Naive thymus-derived CD8-positive, alpha-beta T cell (primary cell): ENCODE measurements at regions not wholly inside any gene's neighbourhood (a gene's known extent, or its start where the extent isn't known, plus 50 kb on each side); places are given as distances from the start of the nearest gene placed in this dataset.

ENCODE experiments used
- ATAC-seq, 2 donors: fragments of 150-1000 bp; cut with Tn5 transposase in 1 of 2; sonication (Bioruptor Pico), chemical (Tn5 transposase) in 1 of 2; 1 replicate in 1 of 2; 2 replicates in 1 of 2; pipeline ENCODE4 v1.10.0; 2021; ENCODE audit warnings: mild to moderate bottlenecking in 2 of 2, moderate library complexity in 2 of 2
- POLR2A ChIA-PET: fragments of 350-600 bp; sonication (Branson Sonifier 250); formaldehyde crosslinking; loops from one replicate; lab custom pipeline; 2021; ENCODE audit warnings: antibody characterized with exemption; lab: Charles Lee
- DNase-seq, 10 donors: peaks; one replicate each; pipeline versions ENCODE4 v3.0.0 to v3.0.0-alpha.2; 2020 to 2022
- H3K27ac Mint-ChIP-seq, 10 donors: one replicate each; pipeline ENCODE4 v1.8.0; 2020 to 2022; ENCODE audit warnings: mild to moderate bottlenecking in 10 of 10, mixed read lengths in 10 of 10, moderate library complexity in 4 of 10, inconsistent platforms in 1 of 10
- H3K27me3 Mint-ChIP-seq, 5 donors: one replicate each; pipeline ENCODE4 v1.8.0; 2021 to 2022; ENCODE audit warnings: mixed read lengths in 5 of 5
- H3K36me3 Mint-ChIP-seq, 3 donors: one replicate each; pipeline ENCODE4 v1.8.0; 2020 to 2022; ENCODE audit warnings: mixed read lengths in 3 of 3, mild to moderate bottlenecking in 2 of 3, inconsistent platforms in 1 of 3
- H3K4me1 Mint-ChIP-seq, 4 donors: one replicate each; pipeline ENCODE4 v1.8.0; 2021 to 2022; ENCODE audit warnings: mixed read lengths in 4 of 4
- H3K4me3 Mint-ChIP-seq, 10 donors: one replicate each; pipeline ENCODE4 v1.8.0; 2020 to 2022; ENCODE audit warnings: mild to moderate bottlenecking in 10 of 10, mixed read lengths in 10 of 10, moderate library complexity in 6 of 10, inconsistent platforms in 1 of 10
- H3K9me3 Mint-ChIP-seq, 9 donors: one replicate each; pipeline ENCODE4 v1.8.0; 2020 to 2022; ENCODE audit warnings: mixed read lengths in 9 of 9, mild to moderate bottlenecking in 3 of 9, inconsistent platforms in 1 of 9, moderate library complexity in 1 of 9

GRCh38 chrX:95860127-95860526 is 824.5 kb upstream of the DIAPH2 start:
- peaks cover 0 to 11% (median 2%) of the 10 kb centered on the region in 9 donors for H3K9me3 Mint-ChIP-seq
- ATAC-seq (no peak), DNase-seq (no peak)
- H3K27ac Mint-ChIP-seq = no peak overlapping the region
- POLR2A ChIA-PET = no interaction called here
- no peaks in the 10 kb centered on the region for H3K36me3 Mint-ChIP-seq
- no peak overlapping the region for H3K4me3 Mint-ChIP-seq
- H3K4me1 Mint-ChIP-seq = no peaks in the 10 kb centered on the region
- H3K27me3 Mint-ChIP-seq = no peaks in the 10 kb centered on the region

- POLR2A ChIA-PET = no interaction called here
- no peak for ATAC-seq
These were observed 809.0 kb upstream of the DIAPH2 start for GRCh38 chrX:95875661-95876060.

DNA sequence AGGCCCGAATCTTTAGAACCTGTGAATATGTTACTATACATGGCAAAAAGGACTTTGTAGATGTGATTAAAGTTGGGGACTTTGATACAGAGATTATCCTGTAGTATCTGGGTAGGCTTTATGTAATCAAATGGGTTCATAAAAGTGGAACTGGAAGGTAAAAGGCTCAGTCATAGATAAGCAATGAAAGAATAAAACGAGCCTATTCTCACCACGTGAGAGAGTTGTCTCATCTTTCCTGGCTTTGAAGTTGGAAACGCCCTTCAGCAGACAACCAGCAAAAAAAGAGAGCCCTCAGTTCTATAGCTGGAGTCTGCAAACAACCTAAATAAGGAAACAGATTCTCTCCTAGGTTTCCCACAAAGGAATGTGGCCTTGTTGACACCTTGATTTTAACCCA is 805.8 kb upstream of the DIAPH2 start:
- H3K36me3 Mint-ChIP-seq = no peaks in the 10 kb centered on the region
- POLR2A ChIA-PET = no interaction called here
- DNase-seq = no peak
- no peak overlapping the region for H3K4me3 Mint-ChIP-seq
- H3K27ac Mint-ChIP-seq = no peak overlapping the region
- no peaks in the 10 kb centered on the region for H3K27me3 Mint-ChIP-seq
- no peak for ATAC-seq
- no peaks in the 10 kb centered on the region for H3K4me1 Mint-ChIP-seq
- H3K9me3 Mint-ChIP-seq = peaks cover 0 to 20% (median 3%) of the 10 kb centered on the region in 9 donors

More at GRCh38 chrX:95875661-95876060, 809.0 kb upstream of the DIAPH2 start:
- Mint-ChIP-seq H3K9me3 (peaks cover 0 to 32% (median 3%) of the 10 kb centered on the region in 9 donors), H3K27me3 (no peaks in the 10 kb centered on the region), H3K27ac (no peak overlapping the region), H3K4me3 (no peak overlapping the region), H3K36me3 (no peaks in the 10 kb centered on the region), H3K4me1 (no peaks in the 10 kb centered on the region)
- no peak for DNase-seq

DNA sequence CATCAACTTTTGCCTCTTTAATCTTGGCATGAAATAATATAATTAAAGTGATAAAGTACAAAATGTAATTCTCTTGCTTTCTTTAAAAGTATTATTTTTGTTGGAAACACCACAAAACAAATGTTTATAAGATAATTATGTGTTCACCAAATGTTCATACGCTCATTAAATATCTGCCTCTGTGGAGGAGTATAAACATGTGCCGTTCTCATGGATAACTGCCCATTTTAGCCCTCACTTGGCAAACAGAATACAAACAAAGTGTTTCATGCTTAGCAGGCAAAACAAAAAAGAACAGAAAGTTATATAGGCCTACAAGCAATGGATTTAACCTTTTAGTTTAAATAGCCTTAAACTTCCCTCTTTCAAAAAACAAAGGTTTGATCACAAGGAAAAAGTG is 800.5 kb upstream of the DIAPH2 start:
- Mint-ChIP-seq H3K27me3 (no peaks in the 10 kb centered on the region), H3K4me3 (no peak overlapping the region), H3K27ac (no peak overlapping the region), H3K4me1 (no peaks in the 10 kb centered on the region), H3K36me3 (no peaks in the 10 kb centered on the region), H3K9me3 (peaks cover 0 to 7% (median 0%) of the 10 kb centered on the region in 9 donors)
- ATAC-seq = no peak
- DNase-seq = no peak
- POLR2A ChIA-PET = no interaction called here

DNA sequence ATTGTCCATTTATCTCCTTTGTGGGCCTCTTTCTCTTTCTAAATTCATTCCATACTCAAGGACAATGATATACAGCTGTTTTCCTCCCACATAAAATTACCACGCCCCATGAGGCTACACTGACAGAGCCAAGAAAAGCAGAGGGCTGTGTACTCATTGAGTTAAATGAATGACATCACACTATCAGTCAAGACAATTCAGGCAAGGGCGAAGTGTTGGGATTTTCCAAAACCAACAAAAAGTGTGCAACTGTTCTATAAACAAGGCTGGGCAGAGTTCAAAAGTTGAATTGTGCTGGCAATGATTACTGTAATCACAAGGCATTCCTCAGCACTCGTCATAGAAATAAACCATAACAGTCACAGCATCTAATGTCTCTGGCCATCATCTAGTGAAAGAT is 799.6 kb upstream of the DIAPH2 start:
- peaks cover 0 to 7% (median 0%) of the 10 kb centered on the region in 9 donors for H3K9me3 Mint-ChIP-seq
- no peak overlapping the region for H3K27ac Mint-ChIP-seq
- ATAC-seq = no peak
- POLR2A ChIA-PET = no interaction called here
- no peaks in the 10 kb centered on the region for H3K36me3 Mint-ChIP-seq
- H3K4me3 Mint-ChIP-seq = no peak overlapping the region
- no peak for DNase-seq
- no peaks in the 10 kb centered on the region for H3K27me3 Mint-ChIP-seq
- H3K4me1 Mint-ChIP-seq = no peaks in the 10 kb centered on the region

DNA sequence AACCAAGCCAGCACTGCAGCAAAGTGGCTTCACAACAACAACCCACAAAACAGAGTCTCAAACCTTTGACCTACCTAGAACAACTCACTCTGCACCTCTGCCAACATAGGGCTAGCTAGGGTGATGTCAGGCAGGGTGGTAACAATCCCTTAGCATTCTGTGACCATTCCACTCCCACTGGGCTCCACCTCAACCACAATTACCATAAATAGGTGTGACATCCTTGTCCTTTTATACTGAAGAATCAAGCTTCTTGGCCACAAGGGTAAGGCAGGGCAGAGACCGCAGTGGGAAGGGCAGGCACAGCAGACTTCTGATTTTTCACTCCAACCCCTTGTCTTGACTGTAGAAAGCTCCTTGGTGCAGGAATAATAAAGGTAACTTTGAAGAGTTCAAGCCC is 795.4 kb upstream of the DIAPH2 start:
- no peaks in the 10 kb centered on the region for H3K27me3 Mint-ChIP-seq
- no peak for DNase-seq
- H3K4me1 Mint-ChIP-seq = no peaks in the 10 kb centered on the region
- no peaks in the 10 kb centered on the region for H3K36me3 Mint-ChIP-seq
- H3K4me3 Mint-ChIP-seq = no peak overlapping the region
- no peak overlapping the region for H3K27ac Mint-ChIP-seq
- ATAC-seq = no peak
- peaks cover 0 to 3% (median 0%) of the 10 kb centered on the region in 9 donors for H3K9me3 Mint-ChIP-seq
- POLR2A ChIA-PET = no interaction called here

GRCh38 chrX:95893636-95894035 is 791.0 kb upstream of the DIAPH2 start:
- Mint-ChIP-seq H3K27ac (no peak overlapping the region), H3K4me1 (no peaks in the 10 kb centered on the region), H3K4me3 (no peak overlapping the region), H3K9me3 (peaks cover 0 to 1% (median 0%) of the 10 kb centered on the region in 9 donors), H3K27me3 (no peaks in the 10 kb centered on the region), H3K36me3 (no peaks in the 10 kb centered on the region)
- no peak for DNase-seq
- no peak for ATAC-seq
- POLR2A ChIA-PET = no interaction called here

- POLR2A ChIA-PET = no interaction called here
- H3K36me3 Mint-ChIP-seq = no peaks in the 10 kb centered on the region
- peaks cover 0 to 5% (median 0%) of the 10 kb centered on the region in 9 donors for H3K9me3 Mint-ChIP-seq
- ATAC-seq (no peak), DNase-seq (no peak)
- H3K4me1 Mint-ChIP-seq = no peaks in the 10 kb centered on the region
- no peak overlapping the region for H3K27ac Mint-ChIP-seq
- no peak overlapping the region for H3K4me3 Mint-ChIP-seq
- no peaks in the 10 kb centered on the region for H3K27me3 Mint-ChIP-seq
These were observed 781.2 kb upstream of the DIAPH2 start for GRCh38 chrX:95903490-95903889.

DNA sequence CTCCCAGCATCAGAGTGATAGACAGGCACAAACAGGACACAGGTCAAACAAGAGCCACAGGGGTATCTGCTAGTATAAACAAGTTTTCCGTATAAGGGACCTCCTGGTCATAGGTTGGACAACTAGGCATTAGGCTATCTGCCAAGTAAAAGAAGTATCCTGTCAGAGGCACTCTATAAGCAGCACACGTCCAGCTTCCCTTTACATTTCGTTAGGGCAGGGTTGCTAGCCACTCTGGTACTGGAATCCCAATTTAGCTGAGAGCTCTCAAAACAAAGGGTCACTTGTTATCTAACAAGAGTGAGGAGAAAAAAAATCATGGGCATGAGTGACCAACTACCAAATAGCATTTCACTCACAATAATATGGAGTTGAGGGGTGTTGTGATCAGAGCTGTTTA is 780.7 kb upstream of the DIAPH2 start:
- Mint-ChIP-seq H3K36me3 (no peaks in the 10 kb centered on the region), H3K4me3 (no peak overlapping the region), H3K27ac (no peak overlapping the region), H3K9me3 (peaks cover 0 to 2% (median 0%) of the 10 kb centered on the region in 9 donors), H3K4me1 (no peaks in the 10 kb centered on the region), H3K27me3 (no peaks in the 10 kb centered on the region)
- POLR2A ChIA-PET = no interaction called here
- ATAC-seq (no peak), DNase-seq (no peak)

DNA sequence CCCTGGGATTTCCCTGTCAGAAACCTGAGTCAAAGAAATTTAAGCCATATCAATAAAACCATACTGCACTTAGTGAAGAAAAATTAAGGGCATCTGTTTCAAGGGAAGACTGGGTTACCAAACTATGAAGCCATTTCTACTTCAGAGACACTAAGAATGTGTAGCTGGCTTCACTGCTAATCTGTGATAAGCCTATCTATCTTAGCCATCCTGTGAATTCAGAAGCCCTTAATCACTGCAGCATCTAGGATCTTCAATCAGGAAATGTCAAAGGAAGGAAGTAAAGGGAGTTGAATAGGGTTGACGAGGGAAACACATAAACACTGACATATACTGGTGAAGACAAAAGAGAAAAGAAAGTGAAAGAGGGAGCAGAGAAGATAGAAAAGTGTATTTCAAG is 777.6 kb upstream of the DIAPH2 start:
- no peaks in the 10 kb centered on the region for H3K9me3 Mint-ChIP-seq
- POLR2A ChIA-PET = no interaction called here
- no peaks in the 10 kb centered on the region for H3K4me1 Mint-ChIP-seq
- no peak overlapping the region for H3K27ac Mint-ChIP-seq
- DNase-seq (no peak), ATAC-seq (no peak)
- H3K27me3 Mint-ChIP-seq = no peaks in the 10 kb centered on the region
- no peaks in the 10 kb centered on the region for H3K36me3 Mint-ChIP-seq
- H3K4me3 Mint-ChIP-seq = no peak overlapping the region

DNA sequence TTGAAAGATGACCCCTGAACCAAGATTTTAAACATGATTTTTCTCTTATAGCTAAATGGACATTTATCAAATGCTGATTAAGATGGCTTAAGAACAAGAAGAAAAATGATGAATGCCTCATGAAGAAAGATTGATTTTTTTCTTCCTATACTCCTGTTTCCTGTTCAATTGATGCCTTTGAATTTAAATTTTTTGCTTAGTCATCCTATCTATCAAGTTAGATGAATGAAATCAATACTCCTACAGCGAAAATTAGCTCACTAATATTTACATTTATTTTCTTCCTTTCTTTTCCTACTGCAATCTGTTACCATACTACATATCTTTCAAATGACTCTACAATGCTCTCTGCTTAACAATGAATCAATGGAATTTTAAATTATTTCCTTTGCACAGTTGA is 773.6 kb upstream of the DIAPH2 start:
- Mint-ChIP-seq H3K4me3 (no peak overlapping the region), H3K9me3 (peaks cover 0 to 4% (median 0%) of the 10 kb centered on the region in 9 donors), H3K4me1 (no peaks in the 10 kb centered on the region), H3K36me3 (no peaks in the 10 kb centered on the region), H3K27ac (no peak overlapping the region), H3K27me3 (no peaks in the 10 kb centered on the region)
- POLR2A ChIA-PET = no interaction called here
- ATAC-seq (no peak), DNase-seq (no peak)

DNA sequence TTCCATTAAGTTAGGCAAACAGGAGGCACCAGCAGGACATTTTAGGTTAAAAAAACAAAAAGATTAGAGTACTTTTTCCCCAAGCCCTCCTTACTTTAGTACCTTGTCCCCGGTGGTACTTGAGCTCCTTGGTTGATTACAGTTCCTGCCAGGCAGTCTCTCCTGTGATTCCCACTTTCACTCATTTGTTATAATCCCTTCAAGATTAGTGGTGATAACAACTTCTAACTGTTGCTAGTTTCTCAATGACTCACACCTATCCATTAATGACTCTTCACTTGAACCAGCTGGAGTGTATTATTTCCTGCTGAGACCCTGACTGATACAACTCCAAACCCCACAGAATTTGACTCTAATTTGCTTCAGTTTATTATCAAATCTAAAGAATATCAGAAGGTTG is 765.0 kb upstream of the DIAPH2 start:
- H3K36me3 Mint-ChIP-seq = no peaks in the 10 kb centered on the region
- no peak overlapping the region for H3K4me3 Mint-ChIP-seq
- POLR2A ChIA-PET = no interaction called here
- no peak for DNase-seq
- no peaks in the 10 kb centered on the region for H3K4me1 Mint-ChIP-seq
- no peak overlapping the region for H3K27ac Mint-ChIP-seq
- no peak for ATAC-seq
- H3K9me3 Mint-ChIP-seq = peaks cover 0 to 8% (median 0%) of the 10 kb centered on the region in 9 donors
- no peaks in the 10 kb centered on the region for H3K27me3 Mint-ChIP-seq

DNA sequence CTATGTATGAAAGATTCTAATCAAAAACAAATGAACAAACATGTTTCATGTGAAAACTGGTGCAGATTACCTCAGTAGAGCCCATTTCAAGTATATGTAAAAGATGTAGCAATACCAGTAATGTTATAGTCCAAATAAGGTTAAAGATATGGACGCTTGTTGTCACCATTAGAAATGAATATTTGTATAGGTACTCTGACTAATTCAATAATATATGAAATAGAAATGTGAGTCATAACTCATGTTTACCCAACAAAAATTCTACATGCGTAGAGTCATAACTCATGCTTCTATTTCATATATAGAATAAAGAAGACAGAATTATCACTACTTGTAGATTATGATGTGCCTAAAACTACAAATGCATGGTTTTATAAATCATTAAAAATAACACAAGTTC is 739.1 kb upstream of the DIAPH2 start:
- H3K27me3 Mint-ChIP-seq = no peaks in the 10 kb centered on the region
- no peaks in the 10 kb centered on the region for H3K36me3 Mint-ChIP-seq
- H3K9me3 Mint-ChIP-seq = peaks cover 0 to 15% (median 0%) of the 10 kb centered on the region in 9 donors
- DNase-seq (no peak), ATAC-seq (no peak)
- H3K27ac Mint-ChIP-seq = no peak overlapping the region
- POLR2A ChIA-PET = no interaction called here
- H3K4me1 Mint-ChIP-seq = no peaks in the 10 kb centered on the region
- no peak overlapping the region for H3K4me3 Mint-ChIP-seq

DNA sequence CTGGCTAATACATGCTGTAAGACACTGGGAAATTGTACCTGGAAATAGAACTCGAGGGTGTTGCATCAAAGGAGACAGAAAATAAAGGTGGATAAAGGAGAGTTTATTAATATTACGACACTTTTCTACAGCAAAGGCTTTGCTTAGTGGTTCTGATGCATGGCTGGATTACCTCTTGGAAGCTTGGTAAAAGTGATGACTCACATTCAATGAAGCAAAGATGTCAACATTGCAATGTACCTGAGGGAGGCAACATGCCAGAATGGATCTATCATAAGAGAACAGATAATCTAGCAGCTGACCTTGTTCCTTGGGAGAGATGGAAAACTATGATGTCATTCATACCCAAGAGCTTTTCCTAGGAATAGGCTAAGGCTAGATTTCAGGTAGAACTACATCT is 735.1 kb upstream of the DIAPH2 start:
- no peak for ATAC-seq
- Mint-ChIP-seq H3K9me3 (peaks cover 0 to 15% (median 0%) of the 10 kb centered on the region in 9 donors), H3K4me1 (no peaks in the 10 kb centered on the region)

More for the DNA sequence above, 735.1 kb upstream of the DIAPH2 start:
- POLR2A ChIA-PET = no interaction called here
- no peak for DNase-seq
- Mint-ChIP-seq H3K4me3 (no peak overlapping the region), H3K27ac (no peak overlapping the region), H3K27me3 (no peaks in the 10 kb centered on the region), H3K36me3 (no peaks in the 10 kb centered on the region)
